Endodermal cell (in vitro differentiated cells): ENCODE measurements at regions not wholly inside any gene's neighbourhood (a gene's known extent, or its start where the extent isn't known, plus 50 kb on each side); places are given as distances from the start of the nearest gene placed in this dataset.

Experiments
- DNase-seq: peaks from one replicate; pipeline ENCODE4 v3.0.0-alpha.2; 2017
- H3K27ac ChIP-seq: 2 replicates; pipeline ENCODE4 v1.5.1; 2013; ENCODE audit warnings: mild to moderate bottlenecking, low read depth, low read length, moderate library complexity
- H3K27me3 ChIP-seq: 2 replicates; pipeline ENCODE4 v1.6.1; 2013; ENCODE audit warnings: mild to moderate bottlenecking, low read length, moderate library complexity; ENCODE audit not compliant: insufficient read depth, control insufficient read depth, poor library complexity, severe bottlenecking
- H3K36me3 ChIP-seq: 2 replicates; pipeline ENCODE4 v1.7.0; 2013; ENCODE audit warnings: mild to moderate bottlenecking, low read length, moderate library complexity; ENCODE audit not compliant: control insufficient read depth, insufficient read depth
- H3K4me1 ChIP-seq: one replicate; pipeline ENCODE4 v1.7.0; 2013; ENCODE audit warnings: low read length; ENCODE audit not compliant: control insufficient read depth, insufficient read depth
- H3K4me3 ChIP-seq: 2 replicates; pipeline ENCODE4 v1.5.1; 2013; ENCODE audit warnings: mild to moderate bottlenecking, low read length, moderate library complexity
- H3K9ac ChIP-seq: 2 replicates; pipeline ENCODE4 v1.6.1; 2013; ENCODE audit warnings: mild to moderate bottlenecking, low read length, moderate library complexity; ENCODE audit not compliant: poor library complexity, severe bottlenecking; ENCODE audit errors: extremely low read depth
- H3K9me3 ChIP-seq: 2 replicates; pipeline ENCODE4 v1.6.1; 2013; ENCODE audit warnings: mild to moderate bottlenecking, low read length, moderate library complexity; ENCODE audit not compliant: control insufficient read depth
- H3K27ac Mint-ChIP-seq: 2 replicates; pipeline ENCODE4 v1.8.0; 2020; ENCODE audit warnings: mixed read lengths
- H3K27me3 Mint-ChIP-seq: 2 replicates; pipeline ENCODE4 v1.8.0; 2021; ENCODE audit warnings: mild to moderate bottlenecking, mixed read lengths; ENCODE audit not compliant: insufficient read depth
- H3K36me3 Mint-ChIP-seq: 2 replicates; pipeline ENCODE4 v1.8.0; 2020; ENCODE audit warnings: low read depth, mixed read lengths
- H3K4me1 Mint-ChIP-seq: 2 replicates; pipeline ENCODE4 v1.8.0; 2020; ENCODE audit warnings: mixed read lengths
- H3K4me3 Mint-ChIP-seq: 2 replicates; pipeline ENCODE4 v1.8.0; 2020; ENCODE audit warnings: mild to moderate bottlenecking, moderate library complexity, mixed read lengths
- H3K9me3 Mint-ChIP-seq: 2 replicates; pipeline ENCODE4 v1.8.0; 2020; ENCODE audit warnings: mild to moderate bottlenecking, mixed read lengths
- WGBS, 2 experiments: methylation state at CpG; one replicate each; pipeline versions ENCODE4 v1.1.5 to v1.1.7; 2013; ENCODE audit warnings: missing lambda C conversion rate in 2 of 2, mixed read lengths in 1 of 2; ENCODE audit not compliant: insufficient coverage in 1 of 2, insufficient read length in 1 of 2; 5-methylcytosine and 5-hydroxymethylcytosine counted together
- TF ChIP-seq, protein P1 (sequence below): fragments of 200-600 bp; sonication (generic); conservative IDR thresholded peaks from 2 replicates; pipeline ENCODE4 v1.5.0; 2021; ENCODE audit warnings: antibody characterized with exemption, mild to moderate bottlenecking

DNA sequence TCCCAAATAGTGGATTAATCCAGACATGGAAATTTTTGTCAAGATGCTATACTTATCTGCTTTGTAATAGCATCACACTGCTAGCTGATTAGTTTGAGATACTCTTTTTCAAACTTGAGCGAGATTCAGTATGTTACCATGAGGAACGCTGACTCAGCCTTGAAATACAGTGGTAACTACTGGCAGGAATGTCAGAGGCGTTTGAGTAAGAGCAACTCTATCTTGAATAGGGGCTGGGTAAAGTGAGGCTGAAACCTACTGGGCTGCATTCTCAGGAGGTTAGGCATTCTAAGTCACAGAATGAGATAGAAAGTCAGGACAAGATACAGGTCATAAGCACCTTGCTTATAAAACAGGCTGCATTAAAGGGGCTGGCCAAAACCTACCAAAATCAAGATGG is 2519.6 kb downstream of the ARAP2 start:
- Histone ChIP-seq H3K9me3 (no peaks in the 10 kb centered on the region), H3K27me3 (no peaks in the 10 kb centered on the region), H3K4me3 (no peak overlapping the region), H3K27ac (no peak overlapping the region), H3K36me3 (no peaks in the 10 kb centered on the region), H3K9ac (no peak overlapping the region), H3K4me1 (no peaks in the 10 kb centered on the region)
- no peak for DNase-seq
- Mint-ChIP-seq H3K36me3 (no peaks in the 10 kb centered on the region), H3K9me3 (no peaks in the 10 kb centered on the region), H3K27me3 (no peaks in the 10 kb centered on the region), H3K4me1 (no peaks in the 10 kb centered on the region), H3K27ac (no peak overlapping the region), H3K4me3 (no peak overlapping the region)
- 84 to 88% methylated on average over 3 of the region's 3 CpGs for WGBS, 2 experiments
- TF ChIP-seq, protein P1, sequence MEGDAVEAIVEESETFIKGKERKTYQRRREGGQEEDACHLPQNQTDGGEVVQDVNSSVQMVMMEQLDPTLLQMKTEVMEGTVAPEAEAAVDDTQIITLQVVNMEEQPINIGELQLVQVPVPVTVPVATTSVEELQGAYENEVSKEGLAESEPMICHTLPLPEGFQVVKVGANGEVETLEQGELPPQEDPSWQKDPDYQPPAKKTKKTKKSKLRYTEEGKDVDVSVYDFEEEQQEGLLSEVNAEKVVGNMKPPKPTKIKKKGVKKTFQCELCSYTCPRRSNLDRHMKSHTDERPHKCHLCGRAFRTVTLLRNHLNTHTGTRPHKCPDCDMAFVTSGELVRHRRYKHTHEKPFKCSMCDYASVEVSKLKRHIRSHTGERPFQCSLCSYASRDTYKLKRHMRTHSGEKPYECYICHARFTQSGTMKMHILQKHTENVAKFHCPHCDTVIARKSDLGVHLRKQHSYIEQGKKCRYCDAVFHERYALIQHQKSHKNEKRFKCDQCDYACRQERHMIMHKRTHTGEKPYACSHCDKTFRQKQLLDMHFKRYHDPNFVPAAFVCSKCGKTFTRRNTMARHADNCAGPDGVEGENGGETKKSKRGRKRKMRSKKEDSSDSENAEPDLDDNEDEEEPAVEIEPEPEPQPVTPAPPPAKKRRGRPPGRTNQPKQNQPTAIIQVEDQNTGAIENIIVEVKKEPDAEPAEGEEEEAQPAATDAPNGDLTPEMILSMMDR: no peak

DNA sequence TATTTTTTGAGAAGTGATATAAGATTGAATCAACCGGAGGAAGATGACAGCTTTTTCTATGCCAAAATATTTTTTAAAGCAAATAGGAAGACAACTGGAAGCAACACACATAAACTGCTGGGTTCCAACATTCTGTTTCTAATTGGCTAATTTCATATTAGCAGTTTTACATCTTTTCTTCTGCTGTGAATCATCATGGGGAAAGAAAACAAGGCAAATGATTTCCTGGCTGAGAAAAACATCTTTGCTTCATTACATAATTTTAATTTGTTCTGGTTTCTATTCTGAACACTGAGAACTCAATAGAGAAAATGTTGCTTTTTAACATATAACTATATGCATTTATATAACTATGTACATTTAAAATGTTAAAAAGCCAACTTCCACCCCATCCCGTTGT is 2518.5 kb downstream of the ARAP2 start:
- Mint-ChIP-seq H3K4me3 (no peak overlapping the region), H3K36me3 (no peaks in the 10 kb centered on the region)

DNA sequence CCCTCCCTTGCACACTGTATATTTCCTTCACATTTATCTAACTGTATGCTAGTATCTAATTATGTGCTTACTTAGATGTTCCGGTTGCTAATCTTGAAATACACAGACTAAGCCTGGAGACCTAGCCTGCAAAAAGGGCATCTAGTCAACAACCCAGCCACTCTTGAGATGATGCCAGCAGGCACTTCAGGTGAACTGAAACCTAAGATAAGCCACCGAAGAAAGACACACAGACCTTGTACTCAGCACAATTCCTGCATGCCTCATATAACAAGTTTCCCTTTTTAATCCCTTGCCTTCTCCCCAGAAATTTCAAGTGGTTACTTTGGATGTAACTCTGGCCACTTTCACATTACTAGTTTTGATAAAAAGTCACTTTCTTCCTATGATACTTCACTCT is 2506.6 kb downstream of the ARAP2 start:
- no peak overlapping the region for H3K4me3 ChIP-seq
- Mint-ChIP-seq H3K27me3 (no peaks in the 10 kb centered on the region), H3K9me3 (peaks cover 5% of the 10 kb centered on the region), H3K4me1 (peaks cover 1% of the 10 kb centered on the region), H3K4me3 (no peak overlapping the region), H3K27ac (no peak overlapping the region), H3K36me3 (no peaks in the 10 kb centered on the region)
- no peaks in the 10 kb centered on the region for H3K4me1 ChIP-seq
- WGBS, 2 experiments: 97 to 100% methylated on average over 1 to 2 of the region's 2 CpGs
- DNase-seq: no peak
- no peaks in the 10 kb centered on the region for H3K36me3 ChIP-seq
- no peak overlapping the region for H3K9ac ChIP-seq
- TF ChIP-seq, protein P1: no peak
- H3K27ac ChIP-seq: no peak overlapping the region
- no peaks in the 10 kb centered on the region for H3K27me3 ChIP-seq
- H3K9me3 ChIP-seq: peaks cover 4% of the 10 kb centered on the region

More for the DNA sequence above, 2518.5 kb downstream of the ARAP2 start:
- Mint-ChIP-seq H3K9me3 (peaks cover 4% of the 10 kb centered on the region), H3K27ac (no peak overlapping the region), H3K4me1 (no peaks in the 10 kb centered on the region), H3K27me3 (no peaks in the 10 kb centered on the region)
- no peak for DNase-seq
- Histone ChIP-seq H3K36me3 (no peaks in the 10 kb centered on the region), H3K9me3 (no peaks in the 10 kb centered on the region), H3K27ac (no peak overlapping the region), H3K4me3 (no peak overlapping the region), H3K27me3 (no peaks in the 10 kb centered on the region), H3K9ac (no peak overlapping the region), H3K4me1 (no peaks in the 10 kb centered on the region)
- 84% methylated on average over 2 of the region's 2 CpGs; no CpG with 5 or more reads in 1 of the 2 experiments for WGBS, 2 experiments
- TF ChIP-seq, protein P1: no peak
